GM23338 (cell line): ENCODE measurements at regions not wholly inside any gene's neighbourhood (a gene's known extent, or its start where the extent isn't known, plus 50 kb on each side); places are given as distances from the start of the nearest gene placed in this dataset.

Experiments
- ATAC-seq: fragments of 200-7000 bp; cut with Tn5 transposase; 3 replicates; pipeline ENCODE4 v1.9.1; 2020
- DNase-seq: peaks from one replicate; pipeline ENCODE4 v3.0.0-alpha.2; 2015; ENCODE audit warnings: low spot score
- H2AFZ ChIP-seq: fragments of 200-600 bp; sonication (generic); 2 replicates; pipeline ENCODE4 v1.8.0; 2016; ENCODE audit warnings: antibody characterized with exemption, mild to moderate bottlenecking, moderate library complexity
- H3F3A ChIP-seq: fragments of 200-600 bp; sonication (generic); replicated peaks from 2 replicates; pipeline ENCODE4 v1.8.0; 2017; ENCODE audit warnings: antibody characterized with exemption, mixed run types, low read depth
- H3K27ac ChIP-seq: fragments of 200-600 bp; sonication (generic); 2 replicates; pipeline ENCODE4 v1.6.1; 2016; ENCODE audit warnings: low read depth
- H3K27me3 ChIP-seq: fragments of 200-600 bp; sonication (generic); 2 replicates; pipeline ENCODE4 v1.8.0; 2016; ENCODE audit warnings: mild to moderate bottlenecking, mixed run types, moderate library complexity; ENCODE audit not compliant: insufficient read depth
- H3K36me3 ChIP-seq: fragments of 200-600 bp; sonication (generic); 2 replicates; pipeline ENCODE4 v1.8.0; 2016; ENCODE audit warnings: mild to moderate bottlenecking; ENCODE audit not compliant: insufficient read depth
- H3K4me1 ChIP-seq: fragments of 200-600 bp; sonication (generic); 2 replicates; pipeline ENCODE4 v1.8.0; 2016; ENCODE audit warnings: mild to moderate bottlenecking, moderate library complexity; ENCODE audit not compliant: insufficient read depth
- H3K4me2 ChIP-seq: fragments of 200-600 bp; sonication (generic); 2 replicates; pipeline ENCODE4 v1.7.1; 2017; ENCODE audit warnings: mixed run types
- H3K4me3 ChIP-seq: fragments of 200-600 bp; sonication (generic); 2 replicates; pipeline ENCODE4 v1.6.1; 2016; ENCODE audit warnings: mixed run types
- H3K79me2 ChIP-seq: fragments of 200-600 bp; sonication (generic); replicated peaks from 2 replicates; pipeline ENCODE4 v1.8.0; 2017; ENCODE audit warnings: mild to moderate bottlenecking; ENCODE audit not compliant: insufficient read depth
- H3K9me2 ChIP-seq: fragments of 200-600 bp; sonication (generic); 2 replicates; pipeline ENCODE4 v1.8.0; 2017; ENCODE audit not compliant: insufficient read depth
- H4K20me1 ChIP-seq: fragments of 200-600 bp; sonication (generic); replicated peaks from 2 replicates; pipeline ENCODE4 v1.8.0; 2017; ENCODE audit warnings: mild to moderate bottlenecking; ENCODE audit not compliant: insufficient read depth
- H3K27ac Mint-ChIP-seq: 2 replicates; pipeline ENCODE4 v1.8.0; 2020; ENCODE audit warnings: inconsistent platforms, mild to moderate bottlenecking, moderate library complexity, mixed read lengths
- H3K27me3 Mint-ChIP-seq: 3 replicates; pipeline ENCODE4 v1.8.0; 2022; ENCODE audit warnings: low read depth, mild to moderate bottlenecking, moderate library complexity, mixed read lengths, inconsistent platforms; ENCODE audit not compliant: insufficient read depth, poor library complexity
- H3K36me3 Mint-ChIP-seq: 3 replicates; pipeline ENCODE4 v1.8.0; 2021; ENCODE audit warnings: low read depth, mild to moderate bottlenecking, inconsistent platforms, moderate library complexity, mixed read lengths
- H3K4me1 Mint-ChIP-seq: 3 replicates; pipeline ENCODE4 v1.8.0; 2020; ENCODE audit warnings: mild to moderate bottlenecking, inconsistent platforms, mixed read lengths
- H3K4me3 Mint-ChIP-seq: 3 replicates; pipeline ENCODE4 v1.8.0; 2021; ENCODE audit warnings: moderate library complexity, mild to moderate bottlenecking, inconsistent platforms, mixed read lengths
- H3K9me3 Mint-ChIP-seq: 3 replicates; pipeline ENCODE4 v1.8.0; 2020; ENCODE audit warnings: moderate library complexity, mild to moderate bottlenecking, inconsistent platforms, mixed read lengths
- CREB1 ChIP-seq: fragments of 250-450 bp; sonication (Bioruptor Pico); IDR thresholded peaks from 2 replicates; pipeline ENCODE4 v1.5.0; 2020; ENCODE audit warnings: low read depth, mild to moderate bottlenecking, moderate library complexity
- CTCF ChIP-seq, 2 experiments: fragments of 200-600 bp in 1 of 2; sonication (generic) in 1 of 2; conservative IDR thresholded peaks; 2 replicates each; pipeline versions ENCODE4 v1.5.1 to v1.6.1; 2016 to 2017; ENCODE audit warnings: antibody characterized with exemption in 2 of 2, low read depth in 2 of 2, mild to moderate bottlenecking in 2 of 2, moderate library complexity in 1 of 2
- ETS1 ChIP-seq: IDR thresholded peaks from 2 replicates; pipeline ENCODE4 v1.6.1; 2016; ENCODE audit warnings: antibody characterized with exemption
- EZH2 ChIP-seq: fragments of 200-600 bp; sonication (generic); IDR thresholded peaks from one replicate; pipeline ENCODE4 v1.8.0; 2017; ENCODE audit warnings: antibody characterized with exemption, mild to moderate bottlenecking, low read depth; ENCODE audit not compliant: unreplicated experiment
- EZH2phosphoT487 ChIP-seq: fragments of 200-600 bp; sonication (generic); IDR thresholded peaks from one replicate; pipeline ENCODE4 v1.8.1; 2018; ENCODE audit warnings: antibody characterized with exemption; ENCODE audit not compliant: unreplicated experiment
- JUNB ChIP-seq: IDR thresholded peaks from one replicate; pipeline ENCODE4 v1.6.1; 2016; ENCODE audit warnings: antibody characterized with exemption; ENCODE audit not compliant: unreplicated experiment
- NANOG ChIP-seq: IDR thresholded peaks from 2 replicates; pipeline ENCODE4 v1.6.1; 2016; ENCODE audit warnings: antibody characterized with exemption, borderline replicate concordance
- POLR2AphosphoS5 ChIP-seq: IDR thresholded peaks from 2 replicates; pipeline ENCODE4 v1.6.1; 2016; ENCODE audit warnings: antibody characterized with exemption, low read depth
- REST ChIP-seq: IDR thresholded peaks from one replicate; pipeline ENCODE4 v1.6.1; 2018; ENCODE audit warnings: antibody characterized with exemption; ENCODE audit not compliant: unreplicated experiment
- STAT1 ChIP-seq: IDR thresholded peaks from one replicate; pipeline ENCODE4 v1.6.1; 2016; ENCODE audit warnings: antibody characterized with exemption; ENCODE audit not compliant: unreplicated experiment
- ZNF114 ChIP-seq: fragments of 250-450 bp; sonication (Bioruptor Pico); IDR thresholded peaks from 2 replicates; pipeline ENCODE4 v1.5.0; 2020; ENCODE audit warnings: mild to moderate bottlenecking, moderate library complexity
- ZNF331 ChIP-seq: fragments of 250-450 bp; sonication (Bioruptor Pico); IDR thresholded peaks from 2 replicates; pipeline ENCODE4 v1.5.0; 2020; ENCODE audit warnings: low read depth, mild to moderate bottlenecking, moderate library complexity
- ZNF462 ChIP-seq: fragments of 250-450 bp; sonication (Bioruptor Pico); IDR thresholded peaks from 2 replicates; pipeline ENCODE4 v1.5.0; 2020; ENCODE audit warnings: mild to moderate bottlenecking, moderate library complexity

- H3F3A ChIP-seq = no peaks in the 10 kb centered on the region
- ATAC-seq (no peak), DNase-seq (no peak)
- H3K36me3 ChIP-seq = no peaks in the 10 kb centered on the region
- Mint-ChIP-seq H3K36me3 (no peaks in the 10 kb centered on the region), H3K27ac (no peak overlapping the region), H3K9me3 (no peaks in the 10 kb centered on the region), H3K27me3 (no peaks in the 10 kb centered on the region), H3K4me3 (no peak overlapping the region), H3K4me1 (no peaks in the 10 kb centered on the region)
- no peak overlapping the region for H2AFZ ChIP-seq
- no peak overlapping the region for H3K4me2 ChIP-seq
- TF ChIP-seq JUNB (no peak), NANOG (no peak), STAT1 (no peak), REST (no peak), CREB1 (no peak), POLR2AphosphoS5 (no peak), ETS1 (no peak), ZNF114 (CRISPR knock-in tag) (no peak), CTCF (conservative IDR thresholded peaks at IDR 0.05; ENCODE audit: low read depth in 2 of 2) (no peak), EZH2 (no peak), EZH2phosphoT487 (no peak), ZNF462 (no peak), ZNF331 (no peak)
- H4K20me1 ChIP-seq = no peaks in the 10 kb centered on the region
- H3K27me3 ChIP-seq = no peaks in the 10 kb centered on the region
- H3K4me1 ChIP-seq = no peaks in the 10 kb centered on the region
- no peak overlapping the region for H3K27ac ChIP-seq
- H3K79me2 ChIP-seq = no peaks in the 10 kb centered on the region
- H3K4me3 ChIP-seq = no peak overlapping the region
- no peaks in the 10 kb centered on the region for H3K9me2 ChIP-seq
Measured at GRCh38 chr10:55191236-55191860, 390.3 kb upstream of the PCDH15 start.
